Hematopoietic multipotent progenitor cell treated with erythropoietin and hydrocortisone succinate and interleukin-3 and kit ligand, for 8 days (in vitro differentiated cells): ENCODE measurements at regions not wholly inside any gene's neighbourhood (a gene's known extent, or its start where the extent isn't known, plus 50 kb on each side); places are given as distances from the start of the nearest gene placed in this dataset.

Experiments
- DNase-seq: peaks from one replicate; pipeline ENCODE4 v3.0.0-alpha.2; 2015

GRCh38 chr12:118874698-118875548 lies 106.4 kb upstream of the SRRM4 start:
- DNase-seq = no peak

DNA sequence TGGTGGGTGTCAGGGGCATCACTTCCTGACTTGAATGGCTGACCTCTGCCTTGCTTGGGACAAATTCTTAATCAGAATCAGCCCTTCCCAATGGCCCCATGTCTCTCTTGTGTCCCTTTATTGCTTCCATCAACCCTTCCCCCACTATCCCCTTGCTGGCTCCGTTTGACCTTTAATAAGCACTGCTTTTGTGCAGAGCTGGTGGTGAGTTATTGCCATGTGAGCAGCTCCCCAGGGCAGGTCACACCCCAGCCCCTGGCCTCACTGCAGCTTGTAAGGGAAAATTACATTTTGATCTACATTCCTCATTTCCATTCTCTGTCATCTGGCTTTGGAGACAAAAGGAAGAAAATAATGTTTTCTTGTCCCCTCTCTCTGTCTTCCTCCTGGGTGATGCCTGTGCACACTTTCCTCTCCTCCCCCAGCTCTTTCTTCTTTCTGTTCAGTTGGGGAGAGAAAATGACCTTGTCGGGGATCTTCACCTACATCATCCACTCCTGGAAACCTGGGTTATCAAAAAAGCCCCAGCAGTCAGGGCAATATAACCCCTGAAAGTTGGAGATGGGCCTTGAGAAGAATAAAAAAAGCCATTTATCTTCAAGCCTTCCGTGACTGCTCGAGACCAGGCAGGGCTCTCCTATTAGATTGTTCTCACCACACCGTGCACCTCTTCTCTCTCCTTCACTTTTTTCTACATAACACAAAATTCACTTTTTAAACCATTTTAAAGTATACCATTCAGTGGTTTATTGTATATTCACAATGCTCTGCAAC lies 100.4 kb upstream of the SRRM4 start:
- DNase-seq = no peak

GRCh38 chr12:118884226-118884625 lies 97.1 kb upstream of the SRRM4 start:
- DNase-seq = no peak

- DNase-seq = no peak
Observed at GRCh38 chr12:118900993-118901392, 80.3 kb upstream of the SRRM4 start.

DNA sequence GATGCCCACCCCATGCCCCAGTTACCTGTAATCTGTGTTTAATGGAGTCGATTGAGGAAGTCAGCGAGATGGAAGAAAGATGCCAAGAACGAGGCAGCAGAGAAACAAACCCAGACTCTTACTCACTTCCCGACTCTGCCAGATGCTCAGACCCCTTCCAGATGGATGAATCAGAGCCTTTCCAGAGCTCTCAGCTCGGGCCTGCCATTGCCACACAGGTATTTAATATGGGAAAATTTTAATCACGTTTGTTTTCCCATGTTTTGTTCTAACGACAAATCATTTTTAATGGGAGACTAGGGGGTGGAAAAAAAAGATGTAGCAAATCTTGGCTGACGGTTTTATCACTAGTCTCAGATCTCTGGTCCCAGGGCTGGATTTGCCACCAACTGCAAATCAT lies 72.5 kb upstream of the SRRM4 start:
- no peak for DNase-seq

DNA sequence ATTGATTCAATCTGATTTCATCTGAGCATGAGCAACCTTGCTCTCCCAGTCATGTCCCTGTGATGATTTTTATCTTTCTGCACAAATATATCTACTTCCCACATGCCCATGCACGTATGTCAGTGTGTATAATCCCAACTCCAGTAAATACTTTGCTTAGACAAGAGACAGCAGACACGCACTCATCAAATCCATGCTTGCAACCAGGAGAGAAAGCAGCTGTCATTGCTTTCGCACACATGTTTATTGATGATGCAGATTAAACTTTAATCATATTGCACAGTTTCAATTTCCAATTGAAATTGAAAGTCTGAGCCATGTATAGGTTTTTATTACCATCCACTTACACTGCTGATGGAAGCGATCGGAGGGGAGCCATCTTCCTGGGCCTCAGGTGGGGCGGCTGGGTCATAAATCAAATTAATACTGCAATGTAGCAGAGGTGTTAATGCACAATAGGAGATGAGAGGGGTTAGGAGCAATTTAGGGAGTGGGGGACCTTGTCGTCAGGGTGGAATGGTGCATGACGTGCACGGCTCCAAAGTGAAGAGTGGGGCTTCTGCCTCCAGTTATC lies 68.6 kb upstream of the SRRM4 start:
- DNase-seq = no peak

DNA sequence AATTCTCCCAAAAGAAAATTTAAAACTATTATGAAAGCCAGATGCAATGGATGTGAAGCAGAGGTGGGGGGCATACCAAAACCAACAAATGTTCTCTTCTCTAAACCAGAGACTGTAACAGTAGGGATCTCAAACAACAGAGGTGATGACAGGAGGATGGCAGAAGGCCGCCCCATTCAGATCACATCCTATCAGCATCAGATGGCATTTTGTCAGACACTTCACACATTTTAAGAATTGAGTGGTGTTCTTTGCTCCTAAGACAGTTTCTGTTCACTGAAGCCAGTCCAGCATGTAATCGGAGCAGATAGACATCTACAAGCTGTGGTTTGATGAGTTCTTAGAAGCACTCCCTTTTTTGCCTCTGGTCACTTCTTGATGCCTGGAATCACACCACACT lies 59.6 kb upstream of the SRRM4 start:
- no peak for DNase-seq

DNA sequence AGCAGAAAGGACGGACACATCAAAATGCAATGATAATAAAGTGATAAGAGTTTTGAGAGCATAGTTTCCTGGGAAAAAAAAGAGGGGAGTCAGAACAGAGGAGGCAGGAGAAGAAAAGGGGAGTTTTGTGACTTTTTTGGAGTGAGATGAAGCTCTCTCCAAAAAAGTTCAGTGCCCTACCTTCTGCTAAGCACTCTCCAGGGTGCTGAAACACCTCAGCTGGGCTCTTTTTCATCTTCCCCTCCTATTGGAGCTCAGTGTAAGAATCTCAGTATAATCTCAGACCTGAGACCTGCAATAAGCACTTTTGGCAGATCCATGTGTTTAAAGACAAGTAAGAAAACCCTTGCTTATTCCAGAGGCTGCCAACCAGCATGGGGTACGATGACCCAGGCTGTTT lies 58.9 kb upstream of the SRRM4 start:
- DNase-seq = no peak

- DNase-seq = no peak
Observed at GRCh38 chr12:118925407-118925806, 55.9 kb upstream of the SRRM4 start.

DNA sequence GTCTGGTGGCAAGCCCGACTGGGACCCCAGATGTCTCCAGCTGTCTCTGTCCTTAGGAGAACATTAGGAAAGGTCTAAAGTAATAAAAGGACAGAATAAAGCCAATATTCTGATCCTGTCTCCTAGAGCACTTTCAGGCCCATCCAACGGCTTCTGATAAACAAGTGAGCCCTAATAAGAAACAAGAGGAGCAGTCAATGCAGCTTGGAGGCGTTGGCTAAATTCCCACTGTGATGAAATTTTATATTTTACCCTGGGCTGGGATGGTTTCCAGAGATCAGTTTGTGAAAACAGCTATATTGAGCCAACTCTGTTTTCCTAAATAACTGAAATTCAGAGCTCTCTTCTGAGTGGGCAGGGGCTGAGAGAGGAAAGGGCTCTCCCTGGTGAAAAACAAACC lies 55.5 kb upstream of the SRRM4 start:
- no peak for DNase-seq
